ENCODE measurements at regions not wholly inside any gene's neighbourhood (a gene's known extent, or its start where the extent isn't known, plus 50 kb on each side); places are given as distances from the start of the nearest gene placed in this dataset.

DNA sequence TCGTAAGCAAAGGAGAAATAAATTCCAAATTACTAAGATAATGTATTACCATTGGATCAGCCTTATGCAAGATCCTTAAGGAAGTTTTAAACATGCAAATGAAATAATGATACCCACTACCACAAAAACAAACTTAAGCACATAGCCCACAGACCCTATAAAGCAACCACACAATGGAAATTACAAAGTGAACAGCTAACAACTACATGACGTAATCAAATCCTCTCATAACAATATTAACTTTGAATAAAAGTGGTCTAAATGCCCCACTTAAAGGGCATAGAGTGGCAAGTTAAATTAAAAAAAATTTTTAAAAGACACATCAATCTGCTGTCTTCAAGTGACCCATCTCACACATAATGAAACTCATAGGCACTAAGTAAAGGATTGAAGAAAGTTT lies 397.3 kb upstream of the SEMA3A start:
- TF ChIP-seq FOXP2 (optimal IDR thresholded peaks at IDR 0.05; ENCODE audit: borderline replicate concordance, extremely low read depth, extremely low read length, insufficient read depth) (no peak), TAF1 (IDR thresholded peaks at IDR 0.05; ENCODE audit: borderline replicate concordance, insufficient read depth, low read length) (no peak)
- TF ChIP-seq, protein P1, sequence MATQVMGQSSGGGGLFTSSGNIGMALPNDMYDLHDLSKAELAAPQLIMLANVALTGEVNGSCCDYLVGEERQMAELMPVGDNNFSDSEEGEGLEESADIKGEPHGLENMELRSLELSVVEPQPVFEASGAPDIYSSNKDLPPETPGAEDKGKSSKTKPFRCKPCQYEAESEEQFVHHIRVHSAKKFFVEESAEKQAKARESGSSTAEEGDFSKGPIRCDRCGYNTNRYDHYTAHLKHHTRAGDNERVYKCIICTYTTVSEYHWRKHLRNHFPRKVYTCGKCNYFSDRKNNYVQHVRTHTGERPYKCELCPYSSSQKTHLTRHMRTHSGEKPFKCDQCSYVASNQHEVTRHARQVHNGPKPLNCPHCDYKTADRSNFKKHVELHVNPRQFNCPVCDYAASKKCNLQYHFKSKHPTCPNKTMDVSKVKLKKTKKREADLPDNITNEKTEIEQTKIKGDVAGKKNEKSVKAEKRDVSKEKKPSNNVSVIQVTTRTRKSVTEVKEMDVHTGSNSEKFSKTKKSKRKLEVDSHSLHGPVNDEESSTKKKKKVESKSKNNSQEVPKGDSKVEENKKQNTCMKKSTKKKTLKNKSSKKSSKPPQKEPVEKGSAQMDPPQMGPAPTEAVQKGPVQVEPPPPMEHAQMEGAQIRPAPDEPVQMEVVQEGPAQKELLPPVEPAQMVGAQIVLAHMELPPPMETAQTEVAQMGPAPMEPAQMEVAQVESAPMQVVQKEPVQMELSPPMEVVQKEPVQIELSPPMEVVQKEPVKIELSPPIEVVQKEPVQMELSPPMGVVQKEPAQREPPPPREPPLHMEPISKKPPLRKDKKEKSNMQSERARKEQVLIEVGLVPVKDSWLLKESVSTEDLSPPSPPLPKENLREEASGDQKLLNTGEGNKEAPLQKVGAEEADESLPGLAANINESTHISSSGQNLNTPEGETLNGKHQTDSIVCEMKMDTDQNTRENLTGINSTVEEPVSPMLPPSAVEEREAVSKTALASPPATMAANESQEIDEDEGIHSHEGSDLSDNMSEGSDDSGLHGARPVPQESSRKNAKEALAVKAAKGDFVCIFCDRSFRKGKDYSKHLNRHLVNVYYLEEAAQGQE (IDR thresholded peaks at IDR 0.05; ENCODE audit: insufficient read depth in 1 of 2, low read depth in 2 of 2, low read length in 2 of 2): no peak

DNA sequence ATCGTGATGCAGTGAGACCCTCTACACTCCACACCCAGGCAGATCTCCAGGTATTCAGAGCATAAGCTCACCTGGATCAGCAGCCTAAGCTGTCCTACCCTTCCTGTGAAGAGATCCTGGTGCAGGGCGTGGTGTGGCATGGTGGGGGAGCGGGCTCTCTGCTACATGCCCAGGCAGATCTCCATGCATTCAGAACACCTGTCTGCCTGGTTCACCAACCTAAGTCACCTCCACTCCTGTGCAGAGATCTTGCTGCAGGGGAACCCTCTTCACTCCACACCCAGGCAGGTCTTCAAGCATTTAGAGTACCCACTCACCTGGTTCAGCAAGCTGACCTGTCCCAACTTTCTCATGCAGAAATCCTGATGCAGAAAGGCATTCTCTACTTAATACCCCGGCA lies 394.4 kb upstream of the SEMA3A start:
- TF ChIP-seq SIN3A (IDR thresholded peaks at IDR 0.05; ENCODE audit: borderline replicate concordance, insufficient read depth, low read length): no peak
- TF ChIP-seq, protein P1 (IDR thresholded peaks at IDR 0.05; ENCODE audit: insufficient read depth in 1 of 2, low read depth in 2 of 2, low read length in 2 of 2): no peak
- no peak for TF ChIP-seq FOXP2 (optimal IDR thresholded peaks at IDR 0.05; ENCODE audit: borderline replicate concordance, extremely low read depth, extremely low read length, insufficient read depth)
- TF ChIP-seq POLR2AphosphoS5 (IDR thresholded peaks at IDR 0.05; ENCODE audit: low read depth, low read length): no peak
- no peak for TF ChIP-seq TAF1 (IDR thresholded peaks at IDR 0.05; ENCODE audit: borderline replicate concordance, insufficient read depth, low read length)

DNA sequence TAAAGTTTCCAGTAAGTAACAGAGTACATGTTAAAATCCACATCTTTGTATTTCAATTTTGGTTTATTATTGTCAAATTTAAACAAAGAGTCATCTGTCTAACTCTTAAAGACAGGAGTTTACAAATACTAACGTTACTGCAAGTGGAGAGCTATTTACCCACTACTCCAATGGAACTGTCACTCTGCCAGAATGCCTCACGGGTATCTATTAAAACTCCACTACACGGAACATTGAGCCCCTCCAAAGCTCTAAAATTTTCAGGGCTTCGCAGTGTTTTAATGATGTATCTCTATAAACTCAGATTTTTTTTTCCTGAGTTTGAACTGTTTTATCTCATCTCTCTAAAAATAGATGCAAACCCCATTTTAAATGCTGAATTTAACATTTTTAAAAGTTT lies 388.7 kb upstream of the SEMA3A start:
- TF ChIP-seq POLR2AphosphoS5 (IDR thresholded peaks at IDR 0.05; ENCODE audit: low read depth, low read length): no peak
- no peak for TF ChIP-seq SIN3A (IDR thresholded peaks at IDR 0.05; ENCODE audit: borderline replicate concordance, insufficient read depth, low read length)
- TF ChIP-seq FOXP2 (optimal IDR thresholded peaks at IDR 0.05; ENCODE audit: borderline replicate concordance, extremely low read depth, extremely low read length, insufficient read depth): no peak
- TF ChIP-seq TAF1 (IDR thresholded peaks at IDR 0.05; ENCODE audit: borderline replicate concordance, insufficient read depth, low read length): no peak
- TF ChIP-seq, protein P1 (IDR thresholded peaks at IDR 0.05; ENCODE audit: insufficient read depth in 1 of 2, low read depth in 2 of 2, low read length in 2 of 2): no peak

DNA sequence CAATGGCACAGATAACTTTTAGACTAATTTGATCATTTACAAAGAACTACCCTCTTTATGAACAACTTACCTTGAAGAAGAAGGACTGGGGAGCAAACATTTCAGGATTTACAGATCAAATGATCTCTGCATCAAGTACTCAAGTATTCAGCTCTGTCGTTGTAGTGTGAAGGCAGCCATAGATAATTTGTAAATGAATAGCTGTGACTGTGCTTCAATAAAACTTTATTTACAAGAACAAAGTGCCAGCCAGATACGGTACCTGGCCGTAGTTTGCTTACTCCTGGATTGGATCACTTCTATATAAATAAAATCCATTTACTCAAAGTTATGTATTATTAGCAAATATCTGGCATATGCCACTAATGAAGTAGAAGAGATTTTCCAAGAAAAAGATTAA lies 388.2 kb upstream of the SEMA3A start:
- TF ChIP-seq, protein P1 (IDR thresholded peaks at IDR 0.05; ENCODE audit: insufficient read depth in 1 of 2, low read depth in 2 of 2, low read length in 2 of 2): no peak
- TF ChIP-seq SIN3A (IDR thresholded peaks at IDR 0.05; ENCODE audit: borderline replicate concordance, insufficient read depth, low read length): no peak
- no peak for TF ChIP-seq POLR2AphosphoS5 (IDR thresholded peaks at IDR 0.05; ENCODE audit: low read depth, low read length)
- no peak for TF ChIP-seq TAF1 (IDR thresholded peaks at IDR 0.05; ENCODE audit: borderline replicate concordance, insufficient read depth, low read length)
- no peak for TF ChIP-seq FOXP2 (optimal IDR thresholded peaks at IDR 0.05; ENCODE audit: borderline replicate concordance, extremely low read depth, extremely low read length, insufficient read depth)

DNA sequence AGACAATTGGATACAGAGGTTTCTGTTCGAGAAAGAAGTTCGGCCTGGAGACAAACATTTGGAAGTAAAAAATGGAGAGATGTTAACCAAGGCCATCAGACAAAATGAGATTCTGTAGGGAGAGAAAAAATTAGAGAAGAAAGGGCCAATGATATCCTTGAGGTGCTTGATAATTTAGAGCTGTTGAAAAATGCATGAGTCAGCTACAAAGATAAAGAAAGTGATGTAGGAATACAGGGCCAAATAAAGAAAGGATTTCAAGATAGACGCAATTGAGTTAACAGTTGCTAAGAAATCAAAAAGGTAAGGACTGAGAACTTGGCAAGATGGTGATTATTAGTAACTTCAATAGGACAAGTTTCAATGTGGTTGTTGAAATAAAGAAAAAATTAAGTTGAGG lies 384.2 kb upstream of the SEMA3A start:
- TF ChIP-seq, protein P1 (IDR thresholded peaks at IDR 0.05; ENCODE audit: insufficient read depth in 1 of 2, low read depth in 2 of 2, low read length in 2 of 2): no peak
- TF ChIP-seq FOXP2 (optimal IDR thresholded peaks at IDR 0.05; ENCODE audit: borderline replicate concordance, extremely low read depth, extremely low read length, insufficient read depth) (no peak), POLR2AphosphoS5 (IDR thresholded peaks at IDR 0.05; ENCODE audit: low read depth, low read length) (no peak), TAF1 (IDR thresholded peaks at IDR 0.05; ENCODE audit: borderline replicate concordance, insufficient read depth, low read length) (no peak), SIN3A (IDR thresholded peaks at IDR 0.05; ENCODE audit: borderline replicate concordance, insufficient read depth, low read length) (no peak)

Data from PFSK-1 (cell line).